Posterior vena cava (tissue), 2 donors: ENCODE measurements at regions not wholly inside any gene's neighbourhood (a gene's known extent, or its start where the extent isn't known, plus 50 kb on each side); places are given as distances from the start of the nearest gene placed in this dataset.
"Not testable (repeated sequence)": the region's sequence is repeated elsewhere in the genome, so short reads cannot be mapped to it uniquely, and the experiment has no call there.

Experiments used
- DNase-seq: peaks from one replicate; pipeline ENCODE4 v3.0.0-alpha.2; 2020; ENCODE audit warnings: low spot score
- intact Hi-C, 2 donors: fragments of 100-400 bp; cut with DNase I; formaldehyde crosslinking; loops; one replicate each; pipeline versions ENCODE4 v1.14.1 to v1.14.2; 2022 to 2023
- donor health status: DM: yes; HTN: yes; CAD: no.
- donor health status: DM: yes; HTN: yes; CAD: no.

- DNase-seq = no peak
- intact Hi-C loops = no loop called here
Measured at GRCh38 chr7:16268821-16269768, 152.2 kb downstream of the CRPPA start.

- DNase-seq = no peak
- intact Hi-C loops = no loop called here
Measured at GRCh38 chr7:16267953-16268820, 153.2 kb downstream of the CRPPA start.

- intact Hi-C loops = no loop called here
- no peak for DNase-seq
Measured at GRCh38 chr7:16266877-16267276, 154.5 kb downstream of the CRPPA start.

GRCh38 chr7:16266470-16266869 is 154.9 kb downstream of the CRPPA start:
- DNase-seq, intact Hi-C loops: not testable (repeated sequence)

GRCh38 chr7:16265863-16266458 is 155.4 kb downstream of the CRPPA start:
- no peak for DNase-seq
- intact Hi-C loops = no loop called here

GRCh38 chr7:16264823-16265804 is 156.2 kb downstream of the CRPPA start:
- intact Hi-C loops = no loop called here
- DNase-seq = no peak

GRCh38 chr7:16264036-16264819 is 157.1 kb downstream of the CRPPA start:
- intact Hi-C loops = no loop called here
- DNase-seq = no peak

GRCh38 chr7:16263377-16263776 is 158.0 kb downstream of the CRPPA start:
- intact Hi-C loops, DNase-seq: not testable (repeated sequence)

- DNase-seq = no peak
- intact Hi-C loops = loop anchor here in 1 of 2 donors (1.0 kb wide), 1 partner anchor 24 kb away; no protein-coding TSS in a partner anchor
Measured at GRCh38 chr7:16261654-16262053, 159.7 kb downstream of the CRPPA start.

GRCh38 chr7:16261100-16261499 is 160.2 kb downstream of the CRPPA start:
- intact Hi-C loops = loop anchor here in 1 of 2 donors (1.0 kb wide), 1 partner anchor 24 kb away; no protein-coding TSS in a partner anchor
- DNase-seq = no peak

- DNase-seq = no peak
- intact Hi-C loops = no loop called here
Measured at GRCh38 chr7:16260236-16260728, 161.1 kb downstream of the CRPPA start.

- intact Hi-C loops, DNase-seq: not testable (repeated sequence)
Measured at GRCh38 chr7:16256419-16256818, 164.9 kb downstream of the CRPPA start.

- DNase-seq, intact Hi-C loops: not testable (repeated sequence)
Measured at GRCh38 chr7:16255952-16256351, 165.4 kb downstream of the CRPPA start.

- DNase-seq, intact Hi-C loops: not testable (repeated sequence)
Measured at GRCh38 chr7:16250655-16251054, 170.7 kb downstream of the CRPPA start.

- DNase-seq, intact Hi-C loops: not testable (repeated sequence)
Measured at GRCh38 chr7:16249204-16249603, 172.1 kb downstream of the CRPPA start.

GRCh38 chr7:16248556-16248955 is 172.8 kb downstream of the CRPPA start:
- intact Hi-C loops, DNase-seq: not testable (repeated sequence)

GRCh38 chr7:16244469-16244868 is 176.9 kb downstream of the CRPPA start:
- DNase-seq = no peak
- intact Hi-C loops = no loop called here
